PC-3 (cell line): ENCODE measurements at regions not wholly inside any gene's neighbourhood (a gene's known extent, or its start where the extent isn't known, plus 50 kb on each side); places are given as distances from the start of the nearest gene placed in this dataset.

Experiments
- ATAC-seq: fragments of 200-7000 bp; cut with Tn5 transposase; 2 replicates; pipeline ENCODE4 v1.9.1; 2020; ENCODE audit warnings: mild to moderate bottlenecking, moderate library complexity
- BruUV-seq: library from RNA; stranded (reverse); fragments of 400-500 nt; replicated peaks from 2 replicates; lab custom pipeline; 2021; lab: Mats Ljungman, UMichigan
- CTCF ChIA-PET: fragments of 300-600 bp; sonication (Branson Sonifier 250); formaldehyde crosslinking; loops from one replicate; lab custom pipeline; 2022; ENCODE audit warnings: antibody characterized with exemption; lab: Charles Lee
- POLR2A ChIA-PET: fragments of 300-600 bp; sonication (Branson Sonifier 250); formaldehyde crosslinking; loops from one replicate; lab custom pipeline; 2022; ENCODE audit warnings: antibody characterized with exemption; ENCODE audit not compliant: unreplicated experiment; lab: Charles Lee
- DNase-seq: peaks from one replicate; pipeline ENCODE4 v3.0.0-alpha.2; 2015
- H2AFZ ChIP-seq: fragments of 300-600 bp; sonication (generic); 2 replicates; pipeline ENCODE4 v1.6.0; 2016; ENCODE audit warnings: antibody characterized with exemption, low read length
- H3F3A ChIP-seq: fragments of 300-600 bp; sonication (generic); one replicate; pipeline ENCODE4 v1.6.0; 2017; ENCODE audit warnings: antibody characterized with exemption, low read length, control low read depth, mild to moderate bottlenecking; ENCODE audit not compliant: unreplicated experiment
- H3K27ac ChIP-seq: fragments of 300-600 bp; sonication (generic); 2 replicates; pipeline ENCODE4 v1.5.1; 2016; ENCODE audit warnings: mild to moderate bottlenecking, low read length
- H3K27me3 ChIP-seq: fragments of 300-600 bp; sonication (generic); 2 replicates; pipeline ENCODE4 v1.6.1; 2016; ENCODE audit warnings: low read length, mixed read lengths
- H3K36me3 ChIP-seq: fragments of 300-600 bp; sonication (generic); 2 replicates; pipeline ENCODE4 v1.6.1; 2016; ENCODE audit warnings: low read depth, mixed run types, low read length, mixed read lengths
- H3K4me1 ChIP-seq: fragments of 300-600 bp; sonication (generic); 2 replicates; pipeline ENCODE4 v1.5.1; 2016; ENCODE audit warnings: low read length; ENCODE audit not compliant: insufficient read depth
- H3K4me2 ChIP-seq: fragments of 300-600 bp; sonication (generic); 2 replicates; pipeline ENCODE4 v1.6.0; 2016; ENCODE audit warnings: low read length
- H3K4me3 ChIP-seq: fragments of 300-600 bp; sonication (generic); 2 replicates; pipeline ENCODE4 v1.5.1; 2016; ENCODE audit warnings: mild to moderate bottlenecking, low read length, mixed read lengths
- H3K79me2 ChIP-seq: fragments of 300-600 bp; sonication (generic); 2 replicates; pipeline ENCODE4 v1.6.1; 2017; ENCODE audit warnings: low read length, mixed read lengths
- H3K9ac ChIP-seq: fragments of 300-600 bp; sonication (generic); 2 replicates; pipeline ENCODE4 v1.6.0; 2016; ENCODE audit warnings: mild to moderate bottlenecking, low read length
- H3K9me2 ChIP-seq: fragments of 300-600 bp; sonication (generic); replicated peaks from 2 replicates; pipeline ENCODE4 v1.6.1; 2016; ENCODE audit warnings: mixed run types, low read length, mixed read lengths
- H3K9me3 ChIP-seq: fragments of 300-600 bp; sonication (generic); 2 replicates; pipeline ENCODE4 v1.6.1; 2016; ENCODE audit warnings: low read length, mixed read lengths
- H4K20me1 ChIP-seq: fragments of 300-600 bp; sonication (generic); 2 replicates; pipeline ENCODE4 v1.6.1; 2016; ENCODE audit warnings: low read length, mixed read lengths
- EZH2 ChIP-seq: fragments of 300-600 bp; sonication (generic); IDR thresholded peaks from one replicate; pipeline ENCODE4 v1.6.1; 2017; ENCODE audit warnings: antibody characterized with exemption, mild to moderate bottlenecking, low read length; ENCODE audit not compliant: unreplicated experiment
- EZH2phosphoT487 ChIP-seq: fragments of 300-600 bp; sonication (generic); IDR thresholded peaks from 2 replicates; pipeline ENCODE4 v1.6.1; 2018; ENCODE audit warnings: mild to moderate bottlenecking, antibody characterized with exemption, low read length, borderline replicate concordance
- intact Hi-C: fragments of 100-400 bp; cut with micrococcal nuclease; formaldehyde crosslinking; loops from 2 replicates; pipeline ENCODE4 v1.9.0; 2023
- TF ChIP-seq, protein P1 (sequence below): fragments of 300-600 bp; sonication (generic); conservative IDR thresholded peaks from 2 replicates; pipeline ENCODE4 v1.5.1; 2017; ENCODE audit warnings: antibody characterized with exemption, low read depth, mild to moderate bottlenecking, low read length

DNA sequence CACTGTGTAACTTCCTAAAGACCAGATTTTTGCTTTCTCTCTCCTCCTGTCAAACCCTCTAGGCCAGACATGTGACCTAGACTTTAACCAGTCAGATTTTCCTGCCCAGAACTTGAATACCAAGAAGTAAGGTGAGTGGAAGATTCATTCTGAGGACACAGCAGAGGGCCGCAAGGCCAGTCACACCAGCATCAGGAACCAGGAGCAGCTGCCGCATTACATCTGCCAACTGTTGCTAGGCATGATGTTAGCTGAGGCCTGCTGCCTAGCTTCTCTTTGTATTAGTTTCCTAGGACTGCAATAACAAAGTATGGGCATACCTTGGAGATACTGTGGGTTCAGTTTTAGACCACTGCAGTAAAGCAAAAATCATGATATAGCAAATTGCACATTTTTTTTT is 101.9 kb upstream of the BMP4 start:
- Histone ChIP-seq H2AFZ (no peak overlapping the region), H3K9me2 (0 out of 2 replicates have a peak, but pooled peaks cover 4% of the 10 kb centered on the region), H3K9me3 (no peaks in the 10 kb centered on the region), H3K4me3 (no peak overlapping the region), H4K20me1 (no peaks in the 10 kb centered on the region), H3K36me3 (no peaks in the 10 kb centered on the region), H3K27ac (no peak overlapping the region), H3K9ac (no peak overlapping the region), H3K79me2 (no peaks in the 10 kb centered on the region), H3K4me1 (no peaks in the 10 kb centered on the region), H3F3A (no peaks in the 10 kb centered on the region), H3K27me3 (no peaks in the 10 kb centered on the region), H3K4me2 (no peak overlapping the region)
- intact Hi-C loops, result no loop called here
- BruUV-seq, result no TSS peak
- TF ChIP-seq, protein P1, sequence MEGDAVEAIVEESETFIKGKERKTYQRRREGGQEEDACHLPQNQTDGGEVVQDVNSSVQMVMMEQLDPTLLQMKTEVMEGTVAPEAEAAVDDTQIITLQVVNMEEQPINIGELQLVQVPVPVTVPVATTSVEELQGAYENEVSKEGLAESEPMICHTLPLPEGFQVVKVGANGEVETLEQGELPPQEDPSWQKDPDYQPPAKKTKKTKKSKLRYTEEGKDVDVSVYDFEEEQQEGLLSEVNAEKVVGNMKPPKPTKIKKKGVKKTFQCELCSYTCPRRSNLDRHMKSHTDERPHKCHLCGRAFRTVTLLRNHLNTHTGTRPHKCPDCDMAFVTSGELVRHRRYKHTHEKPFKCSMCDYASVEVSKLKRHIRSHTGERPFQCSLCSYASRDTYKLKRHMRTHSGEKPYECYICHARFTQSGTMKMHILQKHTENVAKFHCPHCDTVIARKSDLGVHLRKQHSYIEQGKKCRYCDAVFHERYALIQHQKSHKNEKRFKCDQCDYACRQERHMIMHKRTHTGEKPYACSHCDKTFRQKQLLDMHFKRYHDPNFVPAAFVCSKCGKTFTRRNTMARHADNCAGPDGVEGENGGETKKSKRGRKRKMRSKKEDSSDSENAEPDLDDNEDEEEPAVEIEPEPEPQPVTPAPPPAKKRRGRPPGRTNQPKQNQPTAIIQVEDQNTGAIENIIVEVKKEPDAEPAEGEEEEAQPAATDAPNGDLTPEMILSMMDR, result no peak
- TF ChIP-seq EZH2 (no peak), EZH2phosphoT487 (no peak)
- ChIA-PET CTCF (no interaction called here), POLR2A (no interaction called here)
- ATAC-seq, result no peak
- no peak for DNase-seq

DNA sequence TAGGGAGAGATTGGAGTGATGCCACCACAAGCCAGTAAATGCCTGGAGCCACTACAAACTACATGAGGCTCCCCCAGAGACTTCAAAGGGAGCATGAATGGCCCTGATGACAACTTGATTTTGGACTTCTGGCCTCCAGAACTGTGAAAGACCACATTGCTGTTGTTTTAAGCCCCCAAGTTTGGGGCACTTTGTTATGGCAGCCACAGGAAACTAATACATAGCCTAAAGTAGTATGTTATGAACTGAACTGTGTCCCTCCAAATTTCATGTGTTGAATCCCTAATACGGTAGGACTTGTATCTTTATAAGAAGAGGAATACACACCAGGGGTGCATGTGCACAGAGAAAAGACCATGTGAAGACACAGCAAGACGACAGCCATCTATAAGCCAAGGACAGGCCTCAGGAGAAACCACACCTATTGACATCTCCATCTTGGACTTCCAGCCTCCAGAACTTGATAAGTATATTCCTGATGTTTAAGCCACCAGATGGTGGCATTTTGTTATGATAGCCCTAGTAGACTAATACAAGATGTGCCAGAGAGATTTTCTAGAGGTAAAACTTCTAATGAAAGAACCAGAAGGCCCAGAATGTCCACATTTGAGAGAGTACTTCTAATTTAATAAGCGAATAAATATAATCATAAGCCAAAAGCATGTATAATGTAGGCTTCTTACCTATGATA is 127.1 kb upstream of the BMP4 start:
- Histone ChIP-seq H2AFZ (no peak overlapping the region), H3K27me3 (no peaks in the 10 kb centered on the region), H3K36me3 (no peaks in the 10 kb centered on the region), H3K4me3 (no peak overlapping the region), H3F3A (no peaks in the 10 kb centered on the region), H3K27ac (no peak overlapping the region), H3K9me2 (no peaks in the 10 kb centered on the region; the same call in 1 of the 2 replicates), H4K20me1 (no peaks in the 10 kb centered on the region), H3K79me2 (no peaks in the 10 kb centered on the region), H3K4me1 (no peaks in the 10 kb centered on the region), H3K9me3 (no peaks in the 10 kb centered on the region), H3K9ac (no peak overlapping the region), H3K4me2 (no peak overlapping the region)
- intact Hi-C loops, result loop anchor here (1.0 to 2.0 kb wide), 5 partner anchors 57 to 265 kb away; no protein-coding TSS in a partner anchor
- peak; percentile 57 for DNase-seq
- peak; percentile 74 for ATAC-seq
- no TSS peak for BruUV-seq
- ChIA-PET CTCF (interaction anchor here (0.7 kb wide), 1 partner anchor 169 kb away, joined by 3 read pairs; no protein-coding TSS in a partner anchor), POLR2A (no interaction called here)
- TF ChIP-seq EZH2phosphoT487 (no peak), EZH2 (no peak)
- TF ChIP-seq, protein P1, result peak; percentile 48; the same call in 1 of the 2 replicates
